Mesodermal cell (in vitro differentiated cells): ENCODE measurements at regions not wholly inside any gene's neighbourhood (a gene's known extent, or its start where the extent isn't known, plus 50 kb on each side); places are given as distances from the start of the nearest gene placed in this dataset.

Source experiments
- H3K27ac ChIP-seq: 2 replicates; pipeline ENCODE4 v1.7.0; 2013; ENCODE audit warnings: mild to moderate bottlenecking, low read depth, low read length, moderate library complexity; ENCODE audit not compliant: severe bottlenecking
- H3K36me3 ChIP-seq: 2 replicates; pipeline ENCODE4 v1.7.1; 2013; ENCODE audit warnings: mild to moderate bottlenecking, low read length, moderate library complexity; ENCODE audit not compliant: control insufficient read depth, insufficient read depth
- H3K4me1 ChIP-seq: one replicate; pipeline ENCODE4 v1.7.1; 2013; ENCODE audit warnings: mild to moderate bottlenecking, low read length; ENCODE audit not compliant: insufficient read depth, control insufficient read depth, poor library complexity, severe bottlenecking
- H3K4me3 ChIP-seq: 2 replicates; pipeline ENCODE4 v1.7.0; 2013; ENCODE audit warnings: low read length, control low read depth, mild to moderate bottlenecking; ENCODE audit not compliant: insufficient read depth, poor library complexity, severe bottlenecking; ENCODE audit errors: extremely low read depth
- H3K9me3 ChIP-seq: 2 replicates; pipeline ENCODE4 v1.7.1; 2013; ENCODE audit warnings: mild to moderate bottlenecking, low read length, moderate library complexity; ENCODE audit not compliant: control insufficient read depth
- WGBS, 2 experiments: methylation state at CpG; one replicate each; pipeline ENCODE4 v1.1.5; 2013; ENCODE audit warnings: missing lambda C conversion rate in 2 of 2; ENCODE audit not compliant: insufficient coverage in 2 of 2; 5-methylcytosine and 5-hydroxymethylcytosine counted together

DNA sequence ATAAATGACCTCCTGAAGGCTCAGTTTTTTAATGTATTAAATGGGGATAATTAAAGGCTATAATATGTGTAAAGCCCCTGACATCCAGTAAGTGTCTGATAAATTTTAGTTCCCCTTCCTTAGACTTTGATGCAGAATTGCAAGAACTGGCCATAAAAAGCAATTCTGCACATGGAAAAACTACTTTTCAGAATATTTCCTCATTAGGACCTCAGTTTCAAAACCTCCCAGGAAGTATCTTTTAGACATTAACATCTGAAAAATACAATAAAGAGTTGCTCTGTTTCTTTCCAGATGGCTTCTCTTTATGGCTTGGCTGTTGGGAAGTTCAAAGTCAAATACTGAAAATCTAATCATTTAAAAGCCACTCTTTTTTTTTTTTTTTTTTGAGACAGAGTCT is 106.3 kb upstream of the ZNF217 start:
- H3K9me3 ChIP-seq: no peaks in the 10 kb centered on the region
- no peaks in the 10 kb centered on the region for H3K4me1 ChIP-seq
- H3K27ac ChIP-seq: no peak overlapping the region
- H3K36me3 ChIP-seq: no peaks in the 10 kb centered on the region
- H3K4me3 ChIP-seq: no peak overlapping the region

DNA sequence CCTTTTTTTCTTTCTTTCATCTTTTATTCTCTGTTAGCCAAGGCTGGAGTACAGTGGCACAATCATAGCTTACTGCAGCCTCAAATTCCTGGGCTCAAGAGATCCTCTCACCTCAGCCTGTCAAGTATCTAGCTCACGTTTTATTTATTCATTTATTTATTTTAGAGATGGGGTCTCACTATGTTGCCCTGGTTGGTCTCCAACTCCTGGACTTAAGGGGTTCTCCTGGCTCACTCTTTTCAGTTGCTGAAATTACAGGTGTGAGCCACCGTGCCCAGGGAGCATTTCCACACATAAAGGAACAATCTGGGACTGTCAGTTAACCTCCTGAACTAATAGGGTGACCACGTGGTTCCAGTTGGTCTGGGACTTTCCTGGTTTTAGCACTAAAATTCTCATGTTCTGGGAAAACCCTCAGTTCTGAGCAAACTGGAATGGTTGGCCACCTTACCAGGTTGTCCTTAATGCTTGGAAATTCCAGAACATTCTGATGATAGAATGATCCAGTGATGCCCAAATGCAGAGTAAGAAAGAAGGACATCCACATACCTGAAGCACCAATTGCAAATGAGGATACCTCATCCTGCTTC is 105.5 kb upstream of the ZNF217 start:
- Histone ChIP-seq H3K4me1 (no peaks in the 10 kb centered on the region), H3K27ac (no peak overlapping the region), H3K4me3 (no peak overlapping the region), H3K9me3 (no peaks in the 10 kb centered on the region), H3K36me3 (no peaks in the 10 kb centered on the region)
- WGBS, 2 experiments: 82 to 95% methylated on average over 2 of the region's 3 CpGs

DNA sequence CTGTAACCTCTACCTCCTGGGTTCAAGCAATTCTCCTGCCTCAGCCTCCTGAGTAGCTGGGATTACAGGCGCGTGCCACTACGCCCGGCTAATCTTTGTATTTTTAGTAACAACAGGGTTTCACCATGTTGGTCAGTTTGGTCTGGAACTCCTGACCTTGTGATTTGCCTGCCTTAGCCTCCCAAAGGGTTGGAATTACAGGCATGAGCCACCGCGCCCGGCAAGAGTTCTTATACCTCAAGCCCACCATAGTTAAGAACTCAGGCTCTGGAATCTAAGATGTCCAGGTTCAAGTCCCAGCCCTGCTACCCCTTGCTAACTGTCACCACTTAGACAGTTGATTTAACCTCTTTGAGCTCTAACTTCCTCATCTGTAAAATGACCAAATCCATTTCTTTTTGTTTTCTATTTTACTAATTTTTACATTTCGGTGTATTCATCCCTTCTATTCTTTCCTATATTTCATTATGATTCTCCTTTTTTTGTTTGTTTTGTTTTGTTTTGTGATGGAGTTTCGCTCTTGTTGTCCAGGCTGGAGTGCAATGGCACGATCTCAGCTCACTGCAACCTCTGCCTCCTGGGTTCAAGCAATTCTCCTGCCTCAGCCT is 104.8 kb upstream of the ZNF217 start:
- Histone ChIP-seq H3K36me3 (no peaks in the 10 kb centered on the region), H3K9me3 (no peaks in the 10 kb centered on the region), H3K4me3 (no peak overlapping the region), H3K4me1 (no peaks in the 10 kb centered on the region), H3K27ac (no peak overlapping the region)
- 93 to 98% methylated on average over 7 of the region's 10 CpGs for WGBS, 2 experiments

DNA sequence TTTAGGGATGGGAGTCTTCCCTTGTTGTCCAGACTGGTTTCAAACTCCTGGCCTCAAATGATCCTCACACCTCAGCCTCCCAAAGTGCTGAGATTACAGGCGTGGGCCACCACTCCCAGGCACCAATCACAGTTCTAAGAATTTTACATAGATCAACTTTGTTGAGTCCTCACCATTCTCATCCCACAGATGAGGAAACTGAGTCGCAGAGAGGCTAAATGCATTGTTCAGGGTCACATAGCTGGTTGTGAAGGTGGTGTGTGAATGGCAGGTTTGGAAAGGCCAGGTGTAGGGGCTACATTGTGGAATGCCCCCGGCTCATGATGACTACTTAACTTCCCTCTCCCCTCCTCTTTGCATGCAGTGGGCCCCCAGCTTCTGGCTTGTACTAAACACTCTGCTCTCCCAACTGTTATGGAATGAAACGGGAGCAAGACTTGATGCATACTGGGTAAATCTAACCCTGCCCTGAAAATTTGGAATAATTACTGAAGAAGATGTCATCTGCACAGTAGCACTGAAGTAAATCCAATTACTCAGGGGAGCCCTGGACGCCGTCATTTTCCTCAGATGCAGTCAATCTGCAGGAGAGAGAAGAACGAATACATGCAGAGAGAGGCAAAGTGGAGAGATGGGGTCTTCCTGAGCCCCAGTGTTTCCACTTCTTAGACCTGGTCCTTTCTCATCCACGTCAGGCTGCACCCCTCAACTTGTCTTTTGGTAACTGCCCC is 102.3 kb upstream of the ZNF217 start:
- Histone ChIP-seq H3K4me1 (peaks cover 3% of the 10 kb centered on the region), H3K36me3 (no peaks in the 10 kb centered on the region), H3K9me3 (no peaks in the 10 kb centered on the region), H3K27ac (no peak overlapping the region), H3K4me3 (no peak overlapping the region)
- WGBS, 2 experiments: 83 to 92% methylated on average over 2 to 3 of the region's 8 CpGs

DNA sequence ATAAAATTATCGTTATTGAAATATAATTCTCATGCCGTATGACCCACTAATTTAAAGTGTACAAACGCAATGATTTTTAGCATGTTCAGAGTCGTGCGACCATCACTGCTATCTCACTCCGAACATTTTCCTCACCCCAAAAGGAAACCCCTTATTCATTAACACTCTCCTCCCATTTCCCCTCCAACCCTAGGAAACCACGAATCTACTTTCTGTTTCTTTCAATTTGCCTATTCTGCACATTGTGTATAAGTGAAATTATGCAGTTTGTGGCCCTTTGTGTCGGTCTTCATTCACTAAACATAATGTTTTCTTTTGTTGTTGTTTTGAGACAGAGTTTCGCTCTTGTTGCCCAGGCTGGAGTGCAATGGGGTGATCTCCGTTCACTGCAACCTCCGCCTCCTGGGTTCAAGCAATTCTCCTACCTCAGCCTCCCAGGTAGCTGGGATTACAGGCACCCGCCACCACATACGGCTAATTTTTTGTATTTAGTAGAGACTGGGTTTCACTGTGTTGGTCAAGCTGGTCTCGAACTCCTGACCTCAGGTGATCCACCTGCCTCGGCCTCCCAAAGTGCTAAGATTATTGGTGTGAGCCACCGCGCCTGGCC is 99.7 kb upstream of the ZNF217 start:
- WGBS, 2 experiments: 93 to 94% methylated on average over 9 of the region's 17 CpGs
- no peaks in the 10 kb centered on the region for H3K9me3 ChIP-seq
- H3K27ac ChIP-seq: no peak overlapping the region
- H3K36me3 ChIP-seq: no peaks in the 10 kb centered on the region
- H3K4me1 ChIP-seq: peaks cover 3% of the 10 kb centered on the region
- H3K4me3 ChIP-seq: no peak overlapping the region

DNA sequence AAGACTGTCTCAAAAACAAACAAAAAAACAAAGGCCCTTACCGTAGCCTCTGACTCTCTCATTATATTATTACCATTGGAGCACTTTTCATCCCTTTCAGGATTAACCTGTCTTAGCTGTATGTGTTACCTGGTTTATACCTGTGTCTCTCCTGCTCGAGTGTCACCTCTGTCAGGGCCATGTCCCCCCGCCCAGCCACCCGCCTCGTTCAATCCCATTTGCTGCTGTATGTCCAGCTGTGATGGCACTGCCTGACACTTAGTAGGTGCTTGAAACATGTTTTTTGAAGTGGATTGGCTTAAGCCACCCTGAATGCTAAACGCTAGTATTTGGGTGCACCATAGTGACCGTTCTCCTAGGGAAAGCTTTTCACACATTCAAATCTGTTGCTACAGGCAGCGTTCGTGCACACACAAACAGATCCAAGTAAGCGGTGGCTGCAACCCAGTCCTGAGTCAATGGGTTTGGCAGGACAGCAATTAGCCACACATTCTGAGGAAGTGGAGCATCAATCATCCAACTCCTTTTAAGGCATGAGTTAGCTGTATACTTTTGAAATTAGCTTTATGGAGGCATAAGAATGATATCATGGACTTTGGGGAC is 98.9 kb upstream of the ZNF217 start:
- WGBS, 2 experiments: 85% methylated on average over 7 to 9 of the region's 10 CpGs
- Histone ChIP-seq H3K9me3 (no peaks in the 10 kb centered on the region), H3K27ac (no peak overlapping the region), H3K36me3 (no peaks in the 10 kb centered on the region), H3K4me3 (no peak overlapping the region), H3K4me1 (peaks cover 3% of the 10 kb centered on the region)

DNA sequence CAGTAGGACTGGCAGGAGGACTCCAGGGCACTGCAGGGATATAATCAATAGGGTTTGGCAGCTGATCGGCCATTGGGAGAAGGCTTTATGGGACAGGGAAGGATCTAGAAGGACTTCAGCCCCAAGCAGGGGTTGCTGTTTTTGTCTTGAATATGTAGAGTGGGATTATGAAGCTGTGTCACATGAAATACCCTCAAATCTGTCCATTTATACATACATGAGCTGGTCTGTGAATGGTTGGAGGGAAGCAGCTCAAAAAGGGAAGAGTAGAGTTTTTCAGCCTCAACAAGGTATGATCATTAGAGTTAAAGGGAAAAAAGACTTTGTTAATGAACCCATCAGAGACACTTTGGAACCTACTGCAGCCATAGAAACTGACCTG is 98.2 kb upstream of the ZNF217 start:
- H3K36me3 ChIP-seq: no peaks in the 10 kb centered on the region
- H3K4me1 ChIP-seq: peaks cover 3% of the 10 kb centered on the region
- no peak overlapping the region for H3K27ac ChIP-seq
- WGBS, 2 experiments: 100% methylated on average over 1 of the region's 1 CpG
- no peaks in the 10 kb centered on the region for H3K9me3 ChIP-seq
- H3K4me3 ChIP-seq: no peak overlapping the region

DNA sequence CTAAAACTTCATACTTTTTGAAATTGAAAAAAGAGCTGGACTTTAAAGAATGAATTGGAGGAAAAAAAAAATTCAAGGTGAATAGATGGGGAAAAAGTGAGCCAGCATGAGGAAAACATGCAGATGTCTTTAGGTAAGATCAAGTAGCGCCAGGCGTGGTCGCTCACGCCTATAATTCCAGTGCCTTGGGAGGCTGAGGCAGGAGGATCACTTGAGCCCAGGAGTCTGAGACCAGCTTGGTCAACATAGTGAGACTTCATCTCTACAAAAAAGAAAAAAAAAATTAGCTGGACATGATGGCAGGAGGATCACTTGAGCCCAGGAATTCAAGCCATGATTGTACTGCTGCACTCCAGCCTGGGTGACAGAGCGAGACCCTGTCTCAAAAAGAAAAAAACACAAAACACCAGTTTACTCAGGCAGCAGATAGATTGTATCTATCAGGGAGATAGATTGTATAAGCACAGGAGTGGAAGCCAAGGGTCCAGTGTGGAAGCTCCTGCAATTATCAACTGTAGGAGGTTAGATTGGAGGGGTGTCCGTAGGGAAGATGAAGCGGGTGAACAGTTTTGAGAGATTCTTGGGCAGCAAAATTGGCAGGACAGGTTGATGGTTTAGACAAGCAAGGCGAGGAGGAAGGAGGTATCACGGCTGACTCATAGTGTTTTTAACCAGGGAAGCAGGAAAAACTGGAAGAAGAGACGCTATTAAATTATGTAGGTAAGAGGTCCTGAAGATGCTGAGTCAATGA is 97.6 kb upstream of the ZNF217 start:
- Histone ChIP-seq H3K4me3 (no peak overlapping the region), H3K9me3 (no peaks in the 10 kb centered on the region), H3K4me1 (peaks cover 3% of the 10 kb centered on the region), H3K27ac (no peak overlapping the region), H3K36me3 (no peaks in the 10 kb centered on the region)
- WGBS, 2 experiments: 90 to 98% methylated on average over 9 of the region's 10 CpGs

DNA sequence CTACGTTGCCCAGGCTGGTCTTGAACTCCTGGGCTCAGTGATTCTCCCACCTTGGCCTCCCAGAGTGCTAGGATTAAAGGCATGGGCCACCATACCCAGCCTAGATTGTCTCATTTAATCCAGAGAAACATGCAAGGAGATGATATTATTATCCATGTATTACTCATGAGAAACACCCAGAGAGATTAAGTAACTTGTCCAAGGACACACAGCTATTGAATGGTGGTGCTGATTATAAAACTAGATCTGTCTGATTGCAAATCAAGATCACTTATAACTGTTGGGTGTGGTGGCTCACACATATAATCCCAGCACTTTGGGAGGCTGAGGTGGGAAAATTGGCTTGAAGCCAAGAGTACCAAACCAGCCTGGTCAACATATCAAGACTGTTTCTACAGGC is 94.4 kb upstream of the ZNF217 start:
- H3K27ac ChIP-seq: no peak overlapping the region
- no peaks in the 10 kb centered on the region for H3K9me3 ChIP-seq
- peaks cover 3% of the 10 kb centered on the region for H3K4me1 ChIP-seq
- no peak overlapping the region for H3K4me3 ChIP-seq
- WGBS, 2 experiments: 33% methylated on average over 1 of the region's 1 CpG; no CpG with 5 or more reads in 1 of the 2 experiments
- H3K36me3 ChIP-seq: no peaks in the 10 kb centered on the region

DNA sequence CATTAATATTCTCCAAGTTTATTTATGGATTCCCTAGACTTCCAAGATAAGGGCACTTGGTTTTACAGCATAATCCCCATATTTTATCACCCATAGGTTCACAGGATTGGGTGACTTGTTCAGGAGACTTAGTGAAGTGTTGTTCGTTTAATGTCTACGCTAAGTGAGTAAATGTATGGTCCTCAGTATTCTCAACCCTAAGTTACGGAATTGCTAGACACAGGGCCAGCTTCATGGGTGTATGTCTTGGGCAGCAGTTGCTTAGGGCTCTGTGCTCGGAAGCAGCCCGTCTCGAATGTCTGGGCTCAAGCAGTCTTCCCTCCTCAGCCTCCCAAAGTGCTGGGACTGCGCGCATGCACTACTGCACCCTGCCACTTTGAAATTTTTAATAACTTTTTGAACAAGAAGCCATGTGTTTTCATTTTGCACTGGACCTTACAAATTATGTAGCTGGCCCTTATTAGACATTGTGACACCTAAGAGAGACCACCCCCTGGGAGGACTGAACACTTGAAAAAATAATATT is 91.5 kb upstream of the ZNF217 start:
- Histone ChIP-seq H3K9me3 (no peaks in the 10 kb centered on the region), H3K4me3 (no peak overlapping the region), H3K27ac (no peak overlapping the region), H3K36me3 (no peaks in the 10 kb centered on the region), H3K4me1 (no peaks in the 10 kb centered on the region)
- WGBS, 2 experiments: 98% methylated on average over 8 of the region's 8 CpGs
